Loucy (cell line): ENCODE measurements at regions not wholly inside any gene's neighbourhood (a gene's known extent, or its start where the extent isn't known, plus 50 kb on each side); places are given as distances from the start of the nearest gene placed in this dataset.

Experiments
- H2AFZ ChIP-seq: fragments of 200-600 bp; sonication (generic); 2 replicates; pipeline ENCODE4 v1.6.0; 2016; ENCODE audit warnings: antibody characterized with exemption, mild to moderate bottlenecking, low read length, moderate library complexity
- H3F3A ChIP-seq: fragments of 200-600 bp; 2 replicates; pipeline ENCODE4 v1.6.0; 2016; ENCODE audit warnings: antibody characterized with exemption, low read depth, mild to moderate bottlenecking
- H3K27me3 ChIP-seq: fragments of 200-600 bp; sonication (generic); 2 replicates; pipeline ENCODE4 v1.6.1; 2014; ENCODE audit warnings: low read length, mild to moderate bottlenecking; ENCODE audit not compliant: insufficient read depth, poor library complexity, severe bottlenecking
- H3K36me3 ChIP-seq: fragments of 200-600 bp; sonication (generic); 2 replicates; pipeline ENCODE4 v1.6.1; 2016; ENCODE audit warnings: low read length; ENCODE audit not compliant: insufficient read depth
- H3K4me1 ChIP-seq: fragments of 200-600 bp; sonication (generic); 2 replicates; pipeline ENCODE4 v1.5.1; 2014; ENCODE audit warnings: low read length, mild to moderate bottlenecking; ENCODE audit not compliant: insufficient read depth, poor library complexity, severe bottlenecking
- H3K4me2 ChIP-seq: fragments of 200-600 bp; sonication (generic); 2 replicates; pipeline ENCODE4 v1.6.0; 2014; ENCODE audit warnings: antibody characterized with exemption, low read length, low read depth, mild to moderate bottlenecking; ENCODE audit not compliant: poor library complexity, severe bottlenecking
- H3K4me3 ChIP-seq: fragments of 200-600 bp; sonication (generic); 2 replicates; pipeline ENCODE4 v1.5.1; 2014; ENCODE audit warnings: low read length, mild to moderate bottlenecking, mixed read lengths; ENCODE audit not compliant: poor library complexity, severe bottlenecking
- H3K79me2 ChIP-seq: fragments of 200-600 bp; sonication (generic); 2 replicates; pipeline ENCODE4 v1.6.1; 2014; ENCODE audit warnings: low read length; ENCODE audit not compliant: insufficient read depth
- H3K9ac ChIP-seq: fragments of 200-600 bp; sonication (generic); 2 replicates; pipeline ENCODE4 v1.6.0; 2014; ENCODE audit warnings: mild to moderate bottlenecking, low read depth, low read length, moderate library complexity; ENCODE audit not compliant: poor library complexity, severe bottlenecking
- H3K9me2 ChIP-seq: fragments of 200-600 bp; sonication (generic); replicated peaks from 2 replicates; pipeline ENCODE4 v1.6.1; 2016; ENCODE audit warnings: low read depth, low read length, mixed read lengths
- H3K9me3 ChIP-seq: fragments of 200-600 bp; sonication (generic); 2 replicates; pipeline ENCODE4 v1.6.1; 2014; ENCODE audit warnings: mild to moderate bottlenecking, antibody characterized with exemption, low read length, low read depth; ENCODE audit not compliant: insufficient read depth
- H4K20me1 ChIP-seq: fragments of 200-600 bp; sonication (generic); 2 replicates; pipeline ENCODE4 v1.6.0; 2014; ENCODE audit warnings: antibody characterized with exemption, low read length, mild to moderate bottlenecking; ENCODE audit not compliant: insufficient read depth, poor library complexity, severe bottlenecking
- CTCF ChIP-seq: fragments of 200-600 bp; sonication (generic); conservative IDR thresholded peaks from 2 replicates; pipeline ENCODE4 v1.5.1; 2014; ENCODE audit warnings: mild to moderate bottlenecking, antibody characterized with exemption, low read length
- EZH2phosphoT487 ChIP-seq: fragments of 200-600 bp; IDR thresholded peaks from 2 replicates; pipeline ENCODE4 v1.6.1; 2018; ENCODE audit warnings: antibody characterized with exemption, mild to moderate bottlenecking, moderate library complexity, borderline replicate concordance

- Histone ChIP-seq H3K4me2 (peak overlapping the region; percentile 38), H4K20me1 (no peaks in the 10 kb centered on the region), H3K9me2 (no peaks in the 10 kb centered on the region), H2AFZ (peak overlapping the region; percentile 27), H3K36me3 (no peaks in the 10 kb centered on the region), H3F3A (no peaks in the 10 kb centered on the region), H3K9ac (peak overlapping the region; percentile 20), H3K4me3 (peak overlapping the region; percentile 6), H3K79me2 (no peaks in the 10 kb centered on the region), H3K27me3 (no peaks in the 10 kb centered on the region), H3K9me3 (no peaks in the 10 kb centered on the region), H3K4me1 (peaks cover 31% of the 10 kb centered on the region)
- TF ChIP-seq CTCF (no peak), EZH2phosphoT487 (no peak)
These were observed 116.2 kb upstream of the CNTLN start for GRCh38 chr9:17018540-17019196.

GRCh38 chr9:17017931-17018491, 116.8 kb upstream of the CNTLN start:
- Histone ChIP-seq H3K9me3 (no peaks in the 10 kb centered on the region), H3K36me3 (no peaks in the 10 kb centered on the region), H3K4me2 (peak overlapping the region; percentile 38), H3K27me3 (no peaks in the 10 kb centered on the region), H3K9me2 (no peaks in the 10 kb centered on the region), H3K9ac (no peak overlapping the region), H3K4me1 (peaks cover 31% of the 10 kb centered on the region), H3K79me2 (no peaks in the 10 kb centered on the region), H2AFZ (no peak overlapping the region), H4K20me1 (no peaks in the 10 kb centered on the region), H3F3A (no peaks in the 10 kb centered on the region), H3K4me3 (no peak overlapping the region)
- TF ChIP-seq CTCF (no peak), EZH2phosphoT487 (no peak)

GRCh38 chr9:17013891-17014290, 120.9 kb upstream of the CNTLN start:
- Histone ChIP-seq H3K4me2 (no peak overlapping the region), H3K79me2 (no peaks in the 10 kb centered on the region), H2AFZ (no peak overlapping the region), H3K4me1 (peaks cover 12% of the 10 kb centered on the region), H3K9me3 (no peaks in the 10 kb centered on the region), H3K9me2 (no peaks in the 10 kb centered on the region), H4K20me1 (no peaks in the 10 kb centered on the region), H3K9ac (no peak overlapping the region), H3K4me3 (no peak overlapping the region), H3K27me3 (no peaks in the 10 kb centered on the region), H3K36me3 (no peaks in the 10 kb centered on the region), H3F3A (no peaks in the 10 kb centered on the region)
- TF ChIP-seq EZH2phosphoT487 (no peak), CTCF (no peak)
